ENCODE measurements at regions not wholly inside any gene's neighbourhood (a gene's known extent, or its start where the extent isn't known, plus 50 kb on each side); places are given as distances from the start of the nearest gene placed in this dataset.

GRCh38 chr22:48530666-48531065 lies 1297.0 kb downstream of the BRD1 start:
- TF ChIP-seq CTCF (IDR thresholded peaks at IDR 0.05; ENCODE audit: control insufficient read depth, extremely low read depth, insufficient read depth) = no peak
- H3K4me3 ChIP-seq (ENCODE audit: low read depth, low read length) = no peak overlapping the region
- DNase-seq (ENCODE audit: low read depth) = no peak

DNA sequence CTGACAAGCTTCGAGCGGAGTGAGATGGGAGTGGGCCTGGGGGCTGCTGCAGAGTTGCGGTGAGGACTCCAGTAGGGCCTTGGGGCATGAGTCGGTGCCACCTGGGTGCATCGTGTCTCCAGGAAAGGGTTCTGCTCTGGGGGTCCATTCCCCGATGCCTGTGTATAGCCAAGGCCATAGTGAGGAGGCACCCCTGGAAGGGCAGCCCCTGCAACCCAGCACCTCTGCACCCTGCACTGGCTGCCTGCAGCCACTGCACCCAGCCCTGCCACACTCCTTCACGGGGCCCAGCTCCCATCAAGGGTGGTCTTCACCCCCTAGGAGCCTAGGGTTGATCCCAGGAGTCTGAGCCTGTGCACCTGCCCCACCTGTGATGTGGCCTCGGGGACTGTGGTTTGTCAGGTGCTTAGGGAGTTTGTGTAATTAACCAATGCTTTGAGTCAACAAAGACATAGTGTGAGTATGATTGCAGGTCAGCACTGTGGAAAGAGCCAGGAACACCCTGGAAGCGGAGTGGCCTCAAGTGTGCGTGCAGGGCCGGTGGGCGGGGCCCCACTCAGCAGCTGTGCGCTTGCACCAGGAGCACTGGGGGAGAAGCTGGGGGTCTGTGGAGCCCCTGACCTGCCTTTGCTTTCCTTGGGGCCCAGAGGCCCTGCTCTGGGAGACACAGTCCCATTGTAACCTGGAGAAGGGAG lies 1299.3 kb downstream of the BRD1 start:
- no peak for DNase-seq (ENCODE audit: low read depth)
- TF ChIP-seq CTCF (IDR thresholded peaks at IDR 0.05; ENCODE audit: control insufficient read depth, extremely low read depth, insufficient read depth) = no peak
- no peak overlapping the region for H3K4me3 ChIP-seq (ENCODE audit: low read depth, low read length)

- no peak overlapping the region for H3K4me3 ChIP-seq (ENCODE audit: low read depth, low read length)
- DNase-seq (ENCODE audit: low read depth) = no peak
- no peak for TF ChIP-seq CTCF (IDR thresholded peaks at IDR 0.05; ENCODE audit: control insufficient read depth, extremely low read depth, insufficient read depth)
These were observed 1303.9 kb downstream of the BRD1 start for GRCh38 chr22:48523761-48524160.

GRCh38 chr22:48523091-48523490 lies 1304.6 kb downstream of the BRD1 start:
- no peak for TF ChIP-seq CTCF (IDR thresholded peaks at IDR 0.05; ENCODE audit: control insufficient read depth, extremely low read depth, insufficient read depth)
- no peak overlapping the region for H3K4me3 ChIP-seq (ENCODE audit: low read depth, low read length)
- no peak for DNase-seq (ENCODE audit: low read depth)

DNA sequence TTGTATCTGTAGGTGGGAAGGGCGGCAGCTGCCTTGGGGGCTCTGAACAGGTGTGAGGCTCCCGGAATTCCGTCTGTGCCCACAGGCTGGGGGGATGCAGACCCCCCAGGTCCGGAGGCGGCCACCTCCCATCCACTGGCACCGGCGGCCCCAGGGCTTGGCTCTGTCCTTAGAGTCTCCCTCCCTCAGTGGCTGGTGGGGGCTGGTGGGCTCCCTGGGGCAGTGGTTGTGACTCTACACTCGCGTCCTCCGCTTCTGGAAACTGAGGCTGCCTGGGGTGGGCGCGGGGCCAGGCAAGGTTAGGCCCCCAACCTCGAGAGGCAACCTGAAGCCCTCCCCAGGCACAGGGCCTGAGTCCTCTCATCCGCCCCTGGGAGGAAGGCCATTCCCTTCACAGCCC lies 1305.4 kb downstream of the BRD1 start:
- H3K4me3 ChIP-seq (ENCODE audit: low read depth, low read length) = no peak overlapping the region
- DNase-seq (ENCODE audit: low read depth) = no peak
- no peak for TF ChIP-seq CTCF (IDR thresholded peaks at IDR 0.05; ENCODE audit: control insufficient read depth, extremely low read depth, insufficient read depth)

DNA sequence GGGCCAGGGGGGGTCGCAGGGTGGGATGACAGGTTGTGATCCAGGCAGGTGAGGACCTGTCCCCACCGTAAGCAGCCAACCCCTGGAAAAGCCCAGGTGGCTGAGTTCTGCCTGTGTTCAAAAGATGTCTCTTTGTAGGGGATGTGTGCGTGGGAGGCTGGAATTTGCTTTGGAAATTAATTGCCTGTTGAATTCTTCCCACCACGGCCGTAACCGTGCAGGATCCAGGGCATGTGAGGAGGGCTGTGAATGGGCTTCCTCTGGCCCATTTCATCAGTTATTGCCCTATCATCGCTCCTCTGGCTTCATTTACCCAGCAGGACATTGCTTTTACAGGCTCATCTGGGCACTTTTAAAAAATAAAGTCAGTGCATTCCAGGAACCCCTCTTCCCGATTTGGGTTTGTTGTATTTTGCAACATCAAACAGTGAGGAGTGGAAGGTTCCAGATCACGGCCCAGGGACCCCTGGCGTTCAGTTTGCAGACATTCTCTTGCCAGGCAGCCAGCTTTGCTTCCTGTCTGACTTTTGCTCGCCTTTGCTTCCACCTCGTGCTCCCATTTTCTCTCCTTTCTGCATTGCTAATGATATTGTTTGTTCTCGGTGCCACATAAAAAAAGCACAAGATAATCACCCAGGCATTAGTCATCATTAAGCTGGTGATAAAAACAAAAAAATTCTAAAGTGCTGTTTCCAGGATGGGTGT lies 1306.6 kb downstream of the BRD1 start:
- no peak for DNase-seq (ENCODE audit: low read depth)
- H3K4me3 ChIP-seq (ENCODE audit: low read depth, low read length) = no peak overlapping the region

More for the DNA sequence above, 1306.6 kb downstream of the BRD1 start:
- TF ChIP-seq CTCF (IDR thresholded peaks at IDR 0.05; ENCODE audit: control insufficient read depth, extremely low read depth, insufficient read depth) = no peak
